ENCODE measurements at regions not wholly inside any gene's neighbourhood (a gene's known extent, or its start where the extent isn't known, plus 50 kb on each side); places are given as distances from the start of the nearest gene placed in this dataset.

DNA sequence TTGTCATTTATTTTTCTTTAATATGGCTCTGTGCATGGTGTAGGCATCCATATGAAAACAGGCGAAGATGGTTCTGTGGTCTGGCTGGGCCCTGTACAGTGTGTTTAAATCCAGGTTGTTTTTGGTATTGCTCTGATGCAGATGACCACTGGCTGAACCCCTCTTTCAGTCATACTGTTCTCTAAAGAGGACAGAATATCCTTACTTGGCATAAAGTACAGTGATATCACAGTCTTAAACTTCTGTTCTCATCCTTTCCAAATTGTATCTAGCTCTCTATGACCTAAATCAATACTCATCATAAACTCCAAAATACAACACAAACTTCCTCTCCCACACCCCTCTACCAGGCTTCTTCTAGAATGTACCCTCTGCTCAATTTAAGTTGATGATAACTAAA lies 252.7 kb upstream of the FAR2 start:
- Histone ChIP-seq H4K20me1 (ENCODE audit: control insufficient read depth, insufficient read depth, insufficient read length) (no peaks in the 10 kb centered on the region), H2AFZ (ENCODE audit: low read length) (no peak overlapping the region), H3K18ac (ENCODE audit: insufficient read length, low read depth, low read length) (no peak overlapping the region), H3T11ph (ENCODE audit: low read length) (no peak overlapping the region), H3K9me3 (ENCODE audit: control insufficient read depth, low read depth, low read length) (no peaks in the 10 kb centered on the region), H2BK5ac (ENCODE audit: insufficient read length, low read length) (no peak overlapping the region), H3K79me1 (ENCODE audit: insufficient read depth, low read depth, low read length, poor library complexity, severe bottlenecking) (no peaks in the 10 kb centered on the region), H3K9ac (ENCODE audit: extremely low read depth, insufficient read length, low read length) (no peak overlapping the region), H3K23ac (ENCODE audit: insufficient read length, low read depth, low read length) (no peak overlapping the region), H3K14ac (ENCODE audit: insufficient read depth, low read length) (no peak overlapping the region), H2BK12ac (ENCODE audit: insufficient read length, low read depth, low read length) (no peak overlapping the region), H3K4me2 (ENCODE audit: insufficient read depth, insufficient read length, low read length) (no peak overlapping the region), H2BK15ac (ENCODE audit: low read depth, low read length) (no peak overlapping the region), H3K27ac (ENCODE audit: insufficient read length, low read depth, low read length) (no peak overlapping the region), H3K4ac (ENCODE audit: low read depth, low read length) (no peak overlapping the region), H4K5ac (ENCODE audit: insufficient read length, low read depth, low read length) (no peak overlapping the region), H4K91ac (ENCODE audit: insufficient read length, low read depth, low read length) (no peak overlapping the region), H3K79me2 (ENCODE audit: insufficient read depth, low read length) (no peaks in the 10 kb centered on the region), H2BK120ac (ENCODE audit: low read depth, low read length, poor library complexity, severe bottlenecking) (no peak overlapping the region), H2BK20ac (ENCODE audit: low read depth, low read length, poor library complexity, severe bottlenecking) (no peak overlapping the region), H4K8ac (replicated peaks; ENCODE audit: insufficient read length, low read depth, low read length) (no peak overlapping the region), H3K27me3 (ENCODE audit: insufficient read depth, low read length) (no peaks in the 10 kb centered on the region), H2AK5ac (ENCODE audit: insufficient read length, low read length) (no peak overlapping the region), H3K23me2 (ENCODE audit: insufficient read length, low read depth, low read length, poor library complexity, severe bottlenecking) (no peaks in the 10 kb centered on the region), H3K56ac (ENCODE audit: insufficient read length, low read depth, low read length) (no peak overlapping the region), H3K4me1 (ENCODE audit: insufficient read depth, low read length) (no peaks in the 10 kb centered on the region)
- Mint-ChIP-seq H3K4me1 (no peaks in the 10 kb centered on the region), H3K9me3 (peaks cover 15 to 28% of the 10 kb centered on the region in 2 experiments), H3K36me3 (ENCODE audit: insufficient read depth in 1 of 3, low read depth in 3 of 3) (peaks cover 0 to 13% (median 7%) of the 10 kb centered on the region in 3 experiments; a peak in 6 of 7 replicates), H3K4me3 (no peak overlapping the region), H3K27me3 (ENCODE audit: low read depth) (no peaks in the 10 kb centered on the region), H3K27ac (no peak overlapping the region)
- TF ChIP-seq, protein P1, sequence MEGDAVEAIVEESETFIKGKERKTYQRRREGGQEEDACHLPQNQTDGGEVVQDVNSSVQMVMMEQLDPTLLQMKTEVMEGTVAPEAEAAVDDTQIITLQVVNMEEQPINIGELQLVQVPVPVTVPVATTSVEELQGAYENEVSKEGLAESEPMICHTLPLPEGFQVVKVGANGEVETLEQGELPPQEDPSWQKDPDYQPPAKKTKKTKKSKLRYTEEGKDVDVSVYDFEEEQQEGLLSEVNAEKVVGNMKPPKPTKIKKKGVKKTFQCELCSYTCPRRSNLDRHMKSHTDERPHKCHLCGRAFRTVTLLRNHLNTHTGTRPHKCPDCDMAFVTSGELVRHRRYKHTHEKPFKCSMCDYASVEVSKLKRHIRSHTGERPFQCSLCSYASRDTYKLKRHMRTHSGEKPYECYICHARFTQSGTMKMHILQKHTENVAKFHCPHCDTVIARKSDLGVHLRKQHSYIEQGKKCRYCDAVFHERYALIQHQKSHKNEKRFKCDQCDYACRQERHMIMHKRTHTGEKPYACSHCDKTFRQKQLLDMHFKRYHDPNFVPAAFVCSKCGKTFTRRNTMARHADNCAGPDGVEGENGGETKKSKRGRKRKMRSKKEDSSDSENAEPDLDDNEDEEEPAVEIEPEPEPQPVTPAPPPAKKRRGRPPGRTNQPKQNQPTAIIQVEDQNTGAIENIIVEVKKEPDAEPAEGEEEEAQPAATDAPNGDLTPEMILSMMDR (conservative IDR thresholded peaks at IDR 0.05): no peak
- no CpG with 5 or more reads among the region's 1 CpG for WGBS (ENCODE audit: extremely low coverage, insufficient read length, low lambda C conversion rate)
- no peak for DNase-seq

All from H9 (cell line).